Osteocyte (in vitro differentiated cells): ENCODE measurements at regions not wholly inside any gene's neighbourhood (a gene's known extent, or its start where the extent isn't known, plus 50 kb on each side); places are given as distances from the start of the nearest gene placed in this dataset.

Experiments used
- DNase-seq: peaks from one replicate; pipeline ENCODE4 v3.0.0; 2021; ENCODE audit warnings: mixed read lengths; ENCODE audit not compliant: unreplicated experiment; ENCODE audit errors: extremely low spot score
- H3K27ac Mint-ChIP-seq: one replicate; pipeline ENCODE4 v1.8.0; 2021; ENCODE audit warnings: mild to moderate bottlenecking, mixed read lengths; ENCODE audit not compliant: unreplicated experiment
- H3K27me3 Mint-ChIP-seq: one replicate; pipeline ENCODE4 v1.8.0; 2021; ENCODE audit warnings: mixed read lengths; ENCODE audit not compliant: unreplicated experiment
- H3K36me3 Mint-ChIP-seq: one replicate; pipeline ENCODE4 v1.8.0; 2021; ENCODE audit warnings: mixed read lengths; ENCODE audit not compliant: unreplicated experiment
- H3K4me1 Mint-ChIP-seq: one replicate; pipeline ENCODE4 v1.8.0; 2021; ENCODE audit warnings: mixed read lengths; ENCODE audit not compliant: unreplicated experiment
- H3K4me3 Mint-ChIP-seq: one replicate; pipeline ENCODE4 v1.8.0; 2021; ENCODE audit warnings: mild to moderate bottlenecking, moderate library complexity, mixed read lengths; ENCODE audit not compliant: unreplicated experiment
- H3K9me3 Mint-ChIP-seq: one replicate; pipeline ENCODE4 v1.8.0; 2021; ENCODE audit warnings: mixed read lengths; ENCODE audit not compliant: unreplicated experiment
- CTCF ChIP-seq: fragments of 200-600 bp; sonication (generic); IDR thresholded peaks from 2 replicates; pipeline ENCODE4 v1.5.0; 2021; ENCODE audit warnings: antibody characterized with exemption, mild to moderate bottlenecking, moderate library complexity

- Mint-ChIP-seq H3K27ac (peak overlapping the region; percentile 82), H3K4me1 (peaks cover 20% of the 10 kb centered on the region), H3K4me3 (no peak overlapping the region), H3K36me3 (peaks cover 3% of the 10 kb centered on the region), H3K27me3 (no peaks in the 10 kb centered on the region), H3K9me3 (peaks cover 7% of the 10 kb centered on the region)
- TF ChIP-seq CTCF, result no peak
- DNase-seq, result no peak
Observed at GRCh38 chr21:27648560-27648959, 681.7 kb upstream of the ADAMTS5 start.

- peaks cover 22% of the 10 kb centered on the region for H3K4me1 Mint-ChIP-seq
Observed at GRCh38 chr21:27647921-27648320, 681.0 kb upstream of the ADAMTS5 start.

GRCh38 chr21:27647401-27647800 lies 680.5 kb upstream of the ADAMTS5 start:
- TF ChIP-seq CTCF, result no peak
- DNase-seq, result no peak
- H3K4me3 Mint-ChIP-seq, result no peak overlapping the region
- peaks cover 7% of the 10 kb centered on the region for H3K9me3 Mint-ChIP-seq
- H3K4me1 Mint-ChIP-seq, result peaks cover 25% of the 10 kb centered on the region
- no peaks in the 10 kb centered on the region for H3K27me3 Mint-ChIP-seq
- H3K36me3 Mint-ChIP-seq, result peaks cover 3% of the 10 kb centered on the region
- H3K27ac Mint-ChIP-seq, result peak overlapping the region; percentile 51

More at GRCh38 chr21:27647921-27648320, 681.0 kb upstream of the ADAMTS5 start:
- Mint-ChIP-seq H3K9me3 (peaks cover 7% of the 10 kb centered on the region), H3K27me3 (no peaks in the 10 kb centered on the region), H3K27ac (no peak overlapping the region), H3K4me3 (no peak overlapping the region), H3K36me3 (peaks cover 3% of the 10 kb centered on the region)
- DNase-seq, result no peak
- no peak for TF ChIP-seq CTCF

GRCh38 chr21:27646691-27647090 lies 679.8 kb upstream of the ADAMTS5 start:
- Mint-ChIP-seq H3K27me3 (no peaks in the 10 kb centered on the region), H3K27ac (no peak overlapping the region), H3K36me3 (peaks cover 3% of the 10 kb centered on the region), H3K4me1 (peaks cover 25% of the 10 kb centered on the region), H3K4me3 (no peak overlapping the region), H3K9me3 (peaks cover 7% of the 10 kb centered on the region)
- no peak for DNase-seq
- TF ChIP-seq CTCF, result no peak

- H3K9me3 Mint-ChIP-seq, result peaks cover 7% of the 10 kb centered on the region
- peaks cover 25% of the 10 kb centered on the region for H3K4me1 Mint-ChIP-seq
- DNase-seq, result no peak
- no peak overlapping the region for H3K27ac Mint-ChIP-seq
- H3K27me3 Mint-ChIP-seq, result no peaks in the 10 kb centered on the region
- no peak for TF ChIP-seq CTCF
- H3K36me3 Mint-ChIP-seq, result peaks cover 3% of the 10 kb centered on the region
- no peak overlapping the region for H3K4me3 Mint-ChIP-seq
Observed at GRCh38 chr21:27646056-27646455, 679.2 kb upstream of the ADAMTS5 start.
